NCI-H2171 treated with DMSO at 0.1 percent for 48 hours (cell line): ENCODE measurements at regions not wholly inside any gene's neighbourhood (a gene's known extent, or its start where the extent isn't known, plus 50 kb on each side); places are given as distances from the start of the nearest gene placed in this dataset.
"Not testable (repeated sequence)": the region's sequence is repeated elsewhere in the genome, so short reads cannot be mapped to it uniquely, and the experiment has no call there.

ENCODE experiments used
- DNase-seq: peaks from one replicate; lab custom pipeline; 2025; lab: John Stamatoyannopoulos, UW

- no peak for DNase-seq
Measured at GRCh38 chr6:120511712-120512111, 822.6 kb downstream of the TBC1D32 start.

GRCh38 chr6:120498711-120499110, 835.6 kb downstream of the TBC1D32 start:
- DNase-seq, result no peak

- no peak for DNase-seq
Measured at GRCh38 chr6:120496661-120497060, 837.6 kb downstream of the TBC1D32 start.

DNA sequence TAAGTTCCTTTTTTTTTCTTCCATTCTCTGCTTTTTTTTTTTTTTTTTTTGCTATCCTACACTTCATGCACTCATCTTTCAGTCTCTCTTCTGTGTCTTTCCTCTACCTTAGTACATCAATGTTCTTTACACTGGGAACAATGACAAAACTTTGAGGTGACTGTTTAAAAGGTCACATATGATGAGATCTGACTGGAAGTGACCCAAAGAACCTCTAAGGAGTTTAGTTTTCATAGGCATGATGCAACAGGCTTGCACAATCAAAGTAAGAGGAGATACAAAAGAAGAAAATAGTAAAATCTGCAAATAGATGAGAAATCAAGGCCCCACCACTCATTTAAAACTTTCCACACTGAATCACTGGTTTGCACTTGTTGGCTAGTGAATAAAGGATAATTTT, 840.8 kb downstream of the TBC1D32 start:
- DNase-seq, result no peak

DNA sequence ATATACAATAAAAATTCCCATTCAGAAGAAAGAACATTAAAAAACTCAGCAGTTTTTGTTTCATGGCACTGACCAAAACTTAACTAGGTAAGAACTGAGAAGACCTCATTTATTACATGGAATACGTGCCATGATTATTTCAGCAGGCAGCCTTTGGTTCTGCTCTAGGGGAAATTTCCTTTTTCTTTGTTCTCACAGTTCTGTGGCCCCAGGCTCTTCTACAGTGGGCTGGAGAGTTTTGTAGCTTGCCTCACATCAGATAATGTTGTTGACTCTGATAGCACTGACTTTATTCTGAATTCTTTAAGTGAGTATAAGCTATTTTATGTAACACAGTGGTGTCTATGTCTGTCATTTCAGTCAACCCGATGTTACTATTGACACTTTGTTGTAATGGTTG, 844.3 kb downstream of the TBC1D32 start:
- no peak for DNase-seq

DNA sequence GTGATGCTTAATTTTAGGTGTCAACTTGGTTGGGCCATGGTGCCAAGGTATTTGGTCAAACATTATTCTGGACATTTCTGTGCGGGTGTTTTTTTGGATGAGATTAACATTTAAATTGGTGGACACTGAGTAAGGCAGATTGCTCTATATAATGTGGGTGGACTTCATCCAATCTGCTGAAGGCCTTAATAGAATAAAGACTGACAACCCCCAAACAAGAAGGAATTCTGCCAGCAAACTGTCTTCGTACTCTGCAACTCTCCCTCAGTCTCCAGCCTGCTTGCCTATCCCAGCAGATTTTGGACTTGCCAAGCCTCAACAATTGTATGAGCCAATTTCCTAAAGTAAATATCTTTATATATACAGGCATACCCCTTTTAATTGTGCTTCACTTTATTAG, 850.1 kb downstream of the TBC1D32 start:
- no peak for DNase-seq

DNA sequence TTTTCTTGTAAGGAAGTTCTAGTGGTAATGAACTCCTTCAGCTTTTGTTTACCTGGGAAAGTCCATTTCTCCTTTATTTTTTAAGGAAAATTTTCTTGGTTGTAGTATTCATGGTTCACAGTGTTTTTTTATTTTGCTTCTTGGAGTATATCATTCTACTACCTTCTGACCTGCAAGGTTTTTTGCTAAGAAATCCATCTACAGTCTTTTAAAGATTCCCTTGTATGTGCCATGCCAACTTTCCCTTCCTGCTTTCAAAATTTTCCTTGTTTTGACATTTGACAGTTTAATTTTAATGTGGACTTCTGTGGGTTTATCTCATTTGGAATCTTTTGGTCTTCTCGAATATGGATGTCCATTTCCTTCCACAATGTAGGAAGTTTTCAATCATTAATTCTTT, 855.6 kb downstream of the TBC1D32 start:
- DNase-seq, result no peak

DNA sequence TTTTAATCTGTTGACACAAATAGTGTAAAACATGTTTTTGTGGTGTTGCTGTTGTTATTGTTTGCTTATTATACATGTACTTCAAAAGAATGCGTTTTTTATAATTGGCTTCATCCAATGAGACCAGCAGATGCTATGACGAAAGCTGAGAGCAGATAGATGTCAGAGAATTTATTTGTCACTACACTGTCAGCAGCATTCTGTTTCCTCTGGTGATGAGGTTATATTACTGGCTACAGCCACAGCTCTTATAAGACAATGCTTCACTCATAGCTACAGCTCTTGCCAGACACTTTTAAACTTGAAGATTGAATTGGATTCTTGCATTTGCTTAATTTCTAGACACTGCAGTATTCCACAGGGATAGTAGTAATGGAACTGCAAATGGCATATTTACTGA, 860.5 kb downstream of the TBC1D32 start:
- no peak for DNase-seq

GRCh38 chr6:120468486-120468885, 865.8 kb downstream of the TBC1D32 start:
- DNase-seq, result no peak

DNA sequence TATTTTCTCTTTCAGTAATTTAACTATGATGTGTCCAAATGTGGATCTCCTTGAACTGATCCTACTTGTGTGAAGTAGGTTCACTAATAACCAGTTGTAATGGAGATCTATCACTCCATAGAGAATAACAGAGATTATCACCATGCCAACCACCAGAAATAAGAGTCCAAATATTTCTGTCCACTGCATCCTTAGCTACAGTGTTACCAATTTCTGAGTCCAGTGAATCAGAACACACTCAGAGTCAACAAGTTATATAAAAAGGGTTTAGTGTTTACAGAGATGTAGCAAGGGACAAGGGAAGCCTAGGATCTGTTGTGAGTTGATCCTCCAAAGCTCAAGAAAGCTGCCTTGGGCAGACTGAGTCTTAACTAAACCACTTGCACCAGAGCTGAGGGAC, 882.8 kb downstream of the TBC1D32 start:
- no peak for DNase-seq

DNA sequence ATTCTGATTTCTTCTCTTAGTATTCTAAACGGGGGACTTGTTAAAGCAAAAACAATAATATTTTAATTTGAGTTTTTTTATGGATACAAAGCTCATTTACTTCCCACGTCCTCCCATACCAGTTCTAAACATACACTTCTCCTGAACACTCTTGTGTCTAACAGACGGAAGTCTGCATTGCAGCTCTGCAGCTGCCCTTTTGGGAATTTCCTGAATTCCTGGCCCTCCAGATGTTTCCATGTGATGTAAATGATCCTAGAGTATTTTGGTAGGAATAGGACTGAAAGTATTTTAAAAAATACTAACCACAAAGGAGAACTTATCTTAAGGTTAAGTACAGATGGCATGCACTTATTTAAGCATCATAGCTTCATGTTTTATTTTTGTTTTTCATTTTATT, 886.7 kb downstream of the TBC1D32 start:
- DNase-seq, result no peak

- DNase-seq, result not testable (repeated sequence)
Measured at GRCh38 chr6:120432840-120433239, 901.4 kb downstream of the TBC1D32 start.

DNA sequence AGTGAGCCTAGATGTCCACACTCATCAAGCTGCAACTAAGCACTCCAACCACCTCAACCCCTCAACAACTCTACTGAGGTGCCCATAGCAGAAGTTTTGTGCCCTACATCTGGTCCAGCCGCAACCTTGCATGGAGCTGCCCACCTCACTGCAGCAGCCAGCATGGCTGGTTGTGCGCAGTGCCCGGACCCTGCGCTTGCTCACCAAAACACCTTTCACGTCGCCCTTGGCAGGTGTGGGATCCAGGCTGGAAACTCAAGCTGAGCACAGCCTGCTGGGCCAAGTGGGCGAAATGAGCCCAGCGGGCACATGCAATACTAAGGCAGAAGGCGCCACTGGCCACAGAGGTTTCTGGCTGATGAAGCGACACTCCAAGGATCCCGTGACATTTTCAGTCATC, 902.4 kb downstream of the TBC1D32 start:
- no peak for DNase-seq

DNA sequence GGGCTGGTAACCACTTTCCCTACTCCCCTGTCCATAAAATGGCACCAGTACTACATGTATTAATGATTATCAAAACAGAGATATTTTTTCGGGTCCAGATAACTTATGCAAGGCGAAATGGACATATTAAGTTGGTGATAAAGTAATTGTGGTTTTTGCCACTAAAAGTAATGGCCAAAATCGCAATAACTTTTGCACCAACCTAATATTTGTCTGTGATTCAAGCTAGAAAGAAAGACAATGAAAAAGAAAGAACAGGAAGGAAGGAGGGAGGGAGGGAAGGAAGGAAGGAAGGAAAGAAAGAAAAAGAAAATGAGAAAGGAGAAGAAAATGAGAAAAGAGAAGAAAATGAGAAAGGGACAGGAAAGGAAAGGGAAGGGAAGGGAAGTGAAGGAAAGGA, 922.9 kb downstream of the TBC1D32 start:
- DNase-seq, result no peak

DNA sequence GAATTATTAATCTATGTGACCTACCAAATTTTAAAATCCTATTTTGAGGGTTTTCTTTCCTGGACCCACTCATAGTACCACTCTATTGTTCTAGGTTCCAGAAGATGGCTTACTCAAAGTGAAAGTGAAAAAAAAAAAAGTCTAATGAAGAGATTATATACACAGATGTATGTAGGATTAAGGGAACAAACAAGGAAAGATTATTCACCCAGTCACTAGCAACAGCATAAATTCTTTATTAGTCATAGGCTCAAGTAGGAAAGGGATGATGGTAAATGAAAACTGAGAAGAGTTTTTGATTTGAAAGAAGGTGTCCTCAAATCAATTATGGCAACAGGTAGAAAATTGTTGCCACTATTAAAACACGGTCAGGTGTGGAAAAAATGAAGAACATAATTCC, 923.7 kb downstream of the TBC1D32 start:
- DNase-seq, result no peak

DNA sequence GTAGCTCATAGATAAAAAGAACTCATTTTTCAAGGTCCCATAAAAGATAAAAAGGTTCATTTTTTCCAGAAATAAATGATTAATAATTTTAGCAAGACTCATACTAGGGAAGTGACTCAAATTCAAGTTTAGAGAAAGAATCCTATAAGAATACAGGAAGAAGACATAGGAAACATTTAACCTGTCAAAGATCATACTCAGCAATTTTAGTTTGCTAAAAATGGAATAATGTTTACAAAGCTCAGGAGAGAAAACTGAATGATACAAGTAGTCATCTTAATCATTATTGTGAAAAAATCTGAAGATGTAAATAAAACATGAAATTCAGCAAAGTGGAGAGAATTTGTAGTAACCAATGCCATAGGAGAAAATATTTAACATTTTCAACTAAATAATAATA, 926.6 kb downstream of the TBC1D32 start:
- no peak for DNase-seq

DNA sequence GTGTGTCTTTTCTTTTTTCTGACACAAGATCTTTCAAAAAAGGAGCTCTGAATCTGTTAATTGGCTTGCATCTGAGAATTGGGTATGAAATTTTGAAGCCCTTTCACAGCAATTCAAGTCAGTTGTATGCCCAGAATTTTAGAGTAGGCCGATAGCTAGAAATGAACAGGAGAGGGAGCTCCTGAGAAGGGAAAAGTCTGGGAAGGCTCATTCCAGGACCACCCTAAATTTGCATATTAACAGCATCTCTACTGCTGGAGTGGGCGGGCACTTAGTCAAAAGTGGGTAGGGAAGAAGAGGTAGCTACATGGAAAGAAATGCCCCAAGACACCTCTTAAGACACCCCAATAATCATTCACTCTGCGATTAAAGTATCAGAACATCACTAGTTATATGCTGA, 928.3 kb downstream of the TBC1D32 start:
- DNase-seq, result peak; percentile 13

DNA sequence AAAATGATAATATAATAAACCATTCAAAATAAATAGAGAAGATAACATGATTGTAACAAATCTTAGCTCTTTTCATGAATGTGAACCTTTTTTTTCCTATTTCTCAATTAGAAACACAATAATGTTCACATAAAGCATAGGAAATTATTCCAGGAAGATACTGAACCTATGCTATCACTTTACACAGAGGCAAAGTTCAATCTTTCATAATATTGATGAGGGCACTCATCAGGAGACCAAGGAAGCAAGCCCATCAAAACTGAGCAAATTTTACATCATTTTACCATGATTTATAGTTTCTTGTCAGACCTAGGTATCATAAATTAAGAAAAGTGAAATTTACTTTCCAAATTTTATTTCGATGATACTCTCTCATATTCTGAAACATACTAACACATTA, 938.5 kb downstream of the TBC1D32 start:
- DNase-seq, result no peak

GRCh38 chr6:120395330-120395729, 939.0 kb downstream of the TBC1D32 start:
- DNase-seq, result no peak

DNA sequence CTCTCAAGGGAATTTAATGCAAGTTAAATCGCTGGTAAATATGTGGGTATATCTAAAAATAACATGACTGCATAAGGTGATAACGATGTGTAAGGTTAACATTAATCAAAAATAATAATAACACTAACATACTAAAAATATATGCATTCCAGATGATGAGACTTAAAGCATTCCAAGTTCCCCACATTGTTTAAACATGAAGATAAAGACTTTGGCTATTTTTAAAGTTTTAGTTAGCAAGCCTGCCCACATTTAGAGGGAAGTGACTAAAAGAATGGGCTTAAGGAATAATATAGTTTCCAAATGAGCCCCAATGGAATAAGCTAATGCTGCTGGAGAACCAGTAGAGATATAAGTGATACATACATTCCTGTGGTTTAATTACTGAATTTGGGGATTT, 941.3 kb downstream of the TBC1D32 start:
- DNase-seq, result no peak

DNA sequence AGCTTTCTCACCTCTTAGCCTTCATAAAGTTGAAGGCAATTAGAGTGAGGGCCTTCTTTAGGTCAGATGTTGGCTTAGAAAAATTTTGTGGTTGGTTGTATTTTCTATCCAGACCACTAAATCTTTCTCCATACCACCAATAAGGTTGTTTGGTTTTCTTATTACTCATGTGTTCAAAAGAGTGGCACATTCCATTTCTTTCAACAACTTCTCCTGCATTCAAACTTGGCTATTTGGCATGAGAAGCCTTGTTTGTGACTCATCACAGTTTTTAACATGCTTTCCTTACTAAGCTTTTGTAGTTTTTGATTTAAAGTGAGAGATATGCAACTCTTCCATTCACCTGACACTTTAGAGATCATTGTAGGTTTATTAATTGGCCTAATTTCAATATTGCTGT, 949.6 kb downstream of the TBC1D32 start:
- no peak for DNase-seq

GRCh38 chr6:120383681-120384080, 950.6 kb downstream of the TBC1D32 start:
- DNase-seq, result no peak

DNA sequence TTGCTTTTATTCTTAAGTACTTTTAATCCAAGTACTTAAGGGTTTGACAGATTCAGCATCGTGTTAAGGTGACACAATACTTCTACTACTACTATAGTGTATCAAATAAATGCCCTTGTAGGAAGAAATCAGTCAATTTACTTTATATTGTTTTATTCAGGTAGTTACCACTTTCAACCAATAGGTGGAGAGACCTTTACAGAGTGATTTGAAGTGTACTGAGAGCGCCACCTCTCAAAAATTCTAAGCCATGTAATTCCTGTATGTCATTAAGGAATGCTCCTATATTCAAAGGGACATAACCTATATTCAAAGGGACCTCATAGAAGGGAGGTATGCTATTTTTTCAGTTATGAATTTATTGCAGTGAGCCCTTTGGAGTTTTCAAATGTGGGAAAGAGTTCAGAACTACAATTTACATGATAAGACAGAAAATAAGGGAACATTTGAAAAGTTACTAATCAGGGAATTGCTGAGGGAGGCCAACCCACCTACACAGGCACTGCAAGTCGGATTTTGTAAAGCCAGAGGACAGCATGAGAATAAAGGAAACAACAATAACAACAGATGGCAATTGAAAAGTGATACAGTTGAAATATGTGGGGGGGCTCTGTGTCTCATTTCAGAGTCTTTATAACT, 955.6 kb downstream of the TBC1D32 start:
- peak; percentile 42 for DNase-seq

DNA sequence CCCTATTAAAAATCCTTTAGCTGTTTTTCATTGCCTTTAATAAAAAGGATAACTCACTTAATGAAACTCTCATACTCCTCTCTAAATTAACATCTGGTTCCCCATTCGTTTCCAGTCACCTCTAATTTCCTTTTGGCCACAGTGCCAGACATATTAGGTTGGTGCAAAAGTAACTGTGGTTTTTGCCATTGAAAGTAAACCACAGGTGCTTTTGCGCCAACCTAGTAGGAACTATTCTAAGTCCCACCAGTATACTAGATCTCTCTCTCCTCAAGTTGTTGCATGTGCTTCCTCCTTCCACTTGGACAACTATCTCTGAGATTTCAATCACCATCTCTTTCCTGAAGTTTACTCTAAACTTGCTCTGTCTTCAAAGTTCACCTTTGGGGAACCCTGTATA, 961.1 kb downstream of the TBC1D32 start:
- DNase-seq, result no peak

- DNase-seq, result no peak
Measured at GRCh38 chr6:120363429-120363828, 970.9 kb downstream of the TBC1D32 start.
